ENCODE measurements at regions not wholly inside any gene's neighbourhood (a gene's known extent, or its start where the extent isn't known, plus 50 kb on each side); places are given as distances from the start of the nearest gene placed in this dataset.
A peak's percentile ranks its signal among the peaks of the same experiment; 100 is the strongest.

DNA sequence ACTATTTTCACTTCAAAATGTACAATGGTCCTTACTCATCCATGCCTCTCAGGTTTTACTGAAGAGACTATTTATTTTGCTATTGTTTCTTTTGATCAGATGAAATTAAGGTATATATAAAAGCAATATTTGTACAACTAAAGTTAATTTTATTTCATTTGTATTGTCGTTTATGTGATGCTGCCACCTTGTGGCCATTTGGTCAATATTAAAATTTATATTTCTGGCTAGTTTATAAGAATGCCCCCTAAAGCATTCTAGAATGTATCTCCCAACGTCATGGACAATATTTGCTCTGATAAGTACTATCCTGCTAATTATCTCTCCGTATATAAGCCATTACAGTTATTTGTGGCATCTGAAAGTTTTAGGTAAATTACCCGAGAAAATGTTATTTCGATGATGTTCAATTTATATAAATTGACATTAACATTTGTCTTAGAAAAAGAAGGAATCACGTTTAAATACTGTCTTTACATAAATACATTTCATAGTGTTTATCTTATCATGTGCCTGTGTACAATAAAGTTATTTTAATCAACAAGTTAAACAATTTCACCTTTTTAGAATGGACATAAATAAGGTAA is 680.0 kb downstream of the TAF11L14 start:
- H3K9ac ChIP-seq (ENCODE audit: control insufficient read depth, extremely low read depth, insufficient read depth, low read length), result no peak overlapping the region
- no peak overlapping the region for H3K4me2 ChIP-seq (ENCODE audit: control insufficient read depth, extremely low read depth, insufficient read depth, low read depth, low read length)
- H2AFZ ChIP-seq (ENCODE audit: control insufficient read depth, low read length), result no peak overlapping the region
- dilution Hi-C loops (cut with MboI; ENCODE audit: extremely low pct_ligation_motif_present, low sequenced_read_pairs), result no loop called here
- TF ChIP-seq, protein P1, sequence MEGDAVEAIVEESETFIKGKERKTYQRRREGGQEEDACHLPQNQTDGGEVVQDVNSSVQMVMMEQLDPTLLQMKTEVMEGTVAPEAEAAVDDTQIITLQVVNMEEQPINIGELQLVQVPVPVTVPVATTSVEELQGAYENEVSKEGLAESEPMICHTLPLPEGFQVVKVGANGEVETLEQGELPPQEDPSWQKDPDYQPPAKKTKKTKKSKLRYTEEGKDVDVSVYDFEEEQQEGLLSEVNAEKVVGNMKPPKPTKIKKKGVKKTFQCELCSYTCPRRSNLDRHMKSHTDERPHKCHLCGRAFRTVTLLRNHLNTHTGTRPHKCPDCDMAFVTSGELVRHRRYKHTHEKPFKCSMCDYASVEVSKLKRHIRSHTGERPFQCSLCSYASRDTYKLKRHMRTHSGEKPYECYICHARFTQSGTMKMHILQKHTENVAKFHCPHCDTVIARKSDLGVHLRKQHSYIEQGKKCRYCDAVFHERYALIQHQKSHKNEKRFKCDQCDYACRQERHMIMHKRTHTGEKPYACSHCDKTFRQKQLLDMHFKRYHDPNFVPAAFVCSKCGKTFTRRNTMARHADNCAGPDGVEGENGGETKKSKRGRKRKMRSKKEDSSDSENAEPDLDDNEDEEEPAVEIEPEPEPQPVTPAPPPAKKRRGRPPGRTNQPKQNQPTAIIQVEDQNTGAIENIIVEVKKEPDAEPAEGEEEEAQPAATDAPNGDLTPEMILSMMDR (optimal IDR thresholded peaks at IDR 0.05 in 1 of 3, IDR thresholded peaks at IDR 0.05 in 1 of 3, conservative IDR thresholded peaks at IDR 0.05 in 1 of 3; ENCODE audit: extremely low read depth in 1 of 3, insufficient read depth in 2 of 3, low read length in 3 of 3), result peak in 1 of 3 experiments; percentile 9
- TF ChIP-seq EZH2 (IDR thresholded peaks at IDR 0.05; ENCODE audit: low read length), result no peak
- no peaks in the 10 kb centered on the region for H3K4me1 ChIP-seq (ENCODE audit: control insufficient read depth, extremely low read depth, insufficient read depth, low read length)
- H3K4me3 ChIP-seq (ENCODE audit: control insufficient read depth in 2 of 3, extremely low read depth in 1 of 3, insufficient read depth in 2 of 3, low read depth in 1 of 3, low read length in 3 of 3), result no peak overlapping the region
- H3K27ac ChIP-seq (ENCODE audit: control insufficient read depth, insufficient read depth, low read length), result no peak overlapping the region
- H4K20me1 ChIP-seq (ENCODE audit: control insufficient read depth, extremely low read depth, insufficient read depth, low read length), result no peaks in the 10 kb centered on the region
- H3K9me1 ChIP-seq (ENCODE audit: control insufficient read depth, extremely low read depth, insufficient read depth, low read length), result no peaks in the 10 kb centered on the region
- H3K79me2 ChIP-seq (ENCODE audit: control insufficient read depth, insufficient read depth, low read length), result no peaks in the 10 kb centered on the region
- H3K36me3 ChIP-seq (ENCODE audit: control insufficient read depth in 2 of 2, extremely low read depth in 1 of 2, insufficient read depth in 2 of 2, low read length in 2 of 2), result no peaks in the 10 kb centered on the region
- H3K27me3 ChIP-seq (ENCODE audit: control insufficient read depth, extremely low read depth, insufficient read depth, low read length), result no peaks in the 10 kb centered on the region
- no peaks in the 10 kb centered on the region for H3K9me3 ChIP-seq (ENCODE audit: control insufficient read depth, low read depth, low read length)
- DNase-seq (ENCODE audit: low read depth, low spot score), result no peak
- no peak for FAIRE-seq

DNA sequence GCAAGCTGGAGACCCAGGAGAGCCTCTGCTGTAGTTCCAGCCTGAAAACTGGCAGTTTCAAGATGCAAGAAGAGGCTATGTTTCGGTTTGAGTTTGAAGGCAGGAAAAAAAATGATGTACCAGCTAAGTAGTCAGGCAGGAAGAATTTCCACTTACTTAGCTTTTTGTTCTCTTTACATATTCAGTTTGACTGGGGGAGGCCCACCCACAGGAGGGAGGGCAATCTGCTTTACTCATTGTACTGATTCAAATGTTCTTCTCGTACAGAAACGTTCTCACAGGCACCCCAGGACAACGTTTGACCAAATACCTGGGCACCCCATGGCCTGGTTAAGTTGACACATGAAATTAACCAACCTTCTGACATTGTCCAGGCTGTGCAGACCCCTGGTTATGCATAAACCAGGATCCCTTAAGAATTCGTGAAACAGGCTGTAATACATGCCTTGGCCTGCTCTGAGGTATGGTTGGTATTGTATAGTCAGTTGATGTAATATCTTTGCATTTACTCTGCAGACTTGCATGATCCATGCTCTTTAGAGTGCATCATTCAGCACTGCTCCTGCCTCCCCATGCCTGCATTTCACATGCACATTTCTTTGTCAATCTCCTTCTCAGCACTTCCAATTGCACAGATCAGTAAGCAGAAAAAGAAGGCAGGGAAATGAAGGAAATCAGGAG is 687.1 kb downstream of the TAF11L14 start:
- H3K36me3 ChIP-seq (ENCODE audit: control insufficient read depth in 2 of 2, extremely low read depth in 1 of 2, insufficient read depth in 2 of 2, low read length in 2 of 2), result no peaks in the 10 kb centered on the region
- H3K27me3 ChIP-seq (ENCODE audit: control insufficient read depth, extremely low read depth, insufficient read depth, low read length), result no peaks in the 10 kb centered on the region
- no peak overlapping the region for H3K27ac ChIP-seq (ENCODE audit: control insufficient read depth, insufficient read depth, low read length)
- H3K79me2 ChIP-seq (ENCODE audit: control insufficient read depth, insufficient read depth, low read length), result no peaks in the 10 kb centered on the region
- H3K4me2 ChIP-seq (ENCODE audit: control insufficient read depth, extremely low read depth, insufficient read depth, low read depth, low read length), result no peak overlapping the region
- dilution Hi-C loops (cut with MboI; ENCODE audit: extremely low pct_ligation_motif_present, low sequenced_read_pairs), result no loop called here
- DNase-seq (ENCODE audit: low read depth, low spot score), result no peak
- no peaks in the 10 kb centered on the region for H4K20me1 ChIP-seq (ENCODE audit: control insufficient read depth, extremely low read depth, insufficient read depth, low read length)
- H3K9ac ChIP-seq (ENCODE audit: control insufficient read depth, extremely low read depth, insufficient read depth, low read length), result no peak overlapping the region
- H3K4me1 ChIP-seq (ENCODE audit: control insufficient read depth, extremely low read depth, insufficient read depth, low read length), result no peaks in the 10 kb centered on the region
- H3K9me1 ChIP-seq (ENCODE audit: control insufficient read depth, extremely low read depth, insufficient read depth, low read length), result no peaks in the 10 kb centered on the region
- no peaks in the 10 kb centered on the region for H3K9me3 ChIP-seq (ENCODE audit: control insufficient read depth, low read depth, low read length)
- H2AFZ ChIP-seq (ENCODE audit: control insufficient read depth, low read length), result no peak overlapping the region
- FAIRE-seq, result no peak
- TF ChIP-seq EZH2 (IDR thresholded peaks at IDR 0.05; ENCODE audit: low read length), result no peak
- TF ChIP-seq, protein P1 (optimal IDR thresholded peaks at IDR 0.05 in 1 of 3, IDR thresholded peaks at IDR 0.05 in 1 of 3, conservative IDR thresholded peaks at IDR 0.05 in 1 of 3; ENCODE audit: extremely low read depth in 1 of 3, insufficient read depth in 2 of 3, low read length in 3 of 3), result no peak
- no peak overlapping the region for H3K4me3 ChIP-seq (ENCODE audit: control insufficient read depth in 2 of 3, extremely low read depth in 1 of 3, insufficient read depth in 2 of 3, low read depth in 1 of 3, low read length in 3 of 3)
